GM23338 (cell line): ENCODE measurements at regions not wholly inside any gene's neighbourhood (a gene's known extent, or its start where the extent isn't known, plus 50 kb on each side); places are given as distances from the start of the nearest gene placed in this dataset.

Experiments used
- ATAC-seq: fragments of 200-7000 bp; cut with Tn5 transposase; 3 replicates; pipeline ENCODE4 v1.9.1; 2020
- DNase-seq: peaks from one replicate; pipeline ENCODE4 v3.0.0-alpha.2; 2015; ENCODE audit warnings: low spot score
- H2AFZ ChIP-seq: fragments of 200-600 bp; sonication (generic); 2 replicates; pipeline ENCODE4 v1.8.0; 2016; ENCODE audit warnings: antibody characterized with exemption, mild to moderate bottlenecking, moderate library complexity
- H3F3A ChIP-seq: fragments of 200-600 bp; sonication (generic); replicated peaks from 2 replicates; pipeline ENCODE4 v1.8.0; 2017; ENCODE audit warnings: antibody characterized with exemption, mixed run types, low read depth
- H3K27ac ChIP-seq: fragments of 200-600 bp; sonication (generic); 2 replicates; pipeline ENCODE4 v1.6.1; 2016; ENCODE audit warnings: low read depth
- H3K27me3 ChIP-seq: fragments of 200-600 bp; sonication (generic); 2 replicates; pipeline ENCODE4 v1.8.0; 2016; ENCODE audit warnings: mild to moderate bottlenecking, mixed run types, moderate library complexity; ENCODE audit not compliant: insufficient read depth
- H3K36me3 ChIP-seq: fragments of 200-600 bp; sonication (generic); 2 replicates; pipeline ENCODE4 v1.8.0; 2016; ENCODE audit warnings: mild to moderate bottlenecking; ENCODE audit not compliant: insufficient read depth
- H3K4me1 ChIP-seq: fragments of 200-600 bp; sonication (generic); 2 replicates; pipeline ENCODE4 v1.8.0; 2016; ENCODE audit warnings: mild to moderate bottlenecking, moderate library complexity; ENCODE audit not compliant: insufficient read depth
- H3K4me2 ChIP-seq: fragments of 200-600 bp; sonication (generic); 2 replicates; pipeline ENCODE4 v1.7.1; 2017; ENCODE audit warnings: mixed run types
- H3K4me3 ChIP-seq: fragments of 200-600 bp; sonication (generic); 2 replicates; pipeline ENCODE4 v1.6.1; 2016; ENCODE audit warnings: mixed run types
- H3K79me2 ChIP-seq: fragments of 200-600 bp; sonication (generic); replicated peaks from 2 replicates; pipeline ENCODE4 v1.8.0; 2017; ENCODE audit warnings: mild to moderate bottlenecking; ENCODE audit not compliant: insufficient read depth
- H3K9me2 ChIP-seq: fragments of 200-600 bp; sonication (generic); 2 replicates; pipeline ENCODE4 v1.8.0; 2017; ENCODE audit not compliant: insufficient read depth
- H4K20me1 ChIP-seq: fragments of 200-600 bp; sonication (generic); replicated peaks from 2 replicates; pipeline ENCODE4 v1.8.0; 2017; ENCODE audit warnings: mild to moderate bottlenecking; ENCODE audit not compliant: insufficient read depth
- H3K27ac Mint-ChIP-seq: 2 replicates; pipeline ENCODE4 v1.8.0; 2020; ENCODE audit warnings: inconsistent platforms, mild to moderate bottlenecking, moderate library complexity, mixed read lengths
- H3K27me3 Mint-ChIP-seq: 3 replicates; pipeline ENCODE4 v1.8.0; 2022; ENCODE audit warnings: low read depth, mild to moderate bottlenecking, moderate library complexity, mixed read lengths, inconsistent platforms; ENCODE audit not compliant: insufficient read depth, poor library complexity
- H3K36me3 Mint-ChIP-seq: 3 replicates; pipeline ENCODE4 v1.8.0; 2021; ENCODE audit warnings: low read depth, mild to moderate bottlenecking, inconsistent platforms, moderate library complexity, mixed read lengths
- H3K4me1 Mint-ChIP-seq: 3 replicates; pipeline ENCODE4 v1.8.0; 2020; ENCODE audit warnings: mild to moderate bottlenecking, inconsistent platforms, mixed read lengths
- H3K4me3 Mint-ChIP-seq: 3 replicates; pipeline ENCODE4 v1.8.0; 2021; ENCODE audit warnings: moderate library complexity, mild to moderate bottlenecking, inconsistent platforms, mixed read lengths
- H3K9me3 Mint-ChIP-seq: 3 replicates; pipeline ENCODE4 v1.8.0; 2020; ENCODE audit warnings: moderate library complexity, mild to moderate bottlenecking, inconsistent platforms, mixed read lengths
- ETS1 ChIP-seq: IDR thresholded peaks from 2 replicates; pipeline ENCODE4 v1.6.1; 2016; ENCODE audit warnings: antibody characterized with exemption
- EZH2 ChIP-seq: fragments of 200-600 bp; sonication (generic); IDR thresholded peaks from one replicate; pipeline ENCODE4 v1.8.0; 2017; ENCODE audit warnings: antibody characterized with exemption, mild to moderate bottlenecking, low read depth; ENCODE audit not compliant: unreplicated experiment
- NANOG ChIP-seq: IDR thresholded peaks from 2 replicates; pipeline ENCODE4 v1.6.1; 2016; ENCODE audit warnings: antibody characterized with exemption, borderline replicate concordance
- REST ChIP-seq: IDR thresholded peaks from one replicate; pipeline ENCODE4 v1.6.1; 2018; ENCODE audit warnings: antibody characterized with exemption; ENCODE audit not compliant: unreplicated experiment
- ZNF462 ChIP-seq: fragments of 250-450 bp; sonication (Bioruptor Pico); IDR thresholded peaks from 2 replicates; pipeline ENCODE4 v1.5.0; 2020; ENCODE audit warnings: mild to moderate bottlenecking, moderate library complexity

- H3K4me3 Mint-ChIP-seq = no peak overlapping the region
- H3K36me3 Mint-ChIP-seq = no peaks in the 10 kb centered on the region
- Histone ChIP-seq H3K27me3 (no peaks in the 10 kb centered on the region), H4K20me1 (no peaks in the 10 kb centered on the region), H2AFZ (no peak overlapping the region), H3K4me2 (no peak overlapping the region), H3K36me3 (no peaks in the 10 kb centered on the region), H3K4me1 (no peaks in the 10 kb centered on the region), H3F3A (no peaks in the 10 kb centered on the region), H3K9me2 (no peaks in the 10 kb centered on the region), H3K79me2 (no peaks in the 10 kb centered on the region), H3K4me3 (no peak overlapping the region), H3K27ac (no peak overlapping the region)
- no peak overlapping the region for H3K27ac Mint-ChIP-seq
- ATAC-seq (no peak), DNase-seq (no peak)
- H3K27me3 Mint-ChIP-seq = peaks cover 2% of the 10 kb centered on the region
- TF ChIP-seq ZNF462 (CRISPR knock-in tag) (no peak), NANOG (no peak), ETS1 (no peak)
- no peaks in the 10 kb centered on the region for H3K4me1 Mint-ChIP-seq
- H3K9me3 Mint-ChIP-seq = no peaks in the 10 kb centered on the region
These were observed 207.5 kb upstream of the NCAM1 start for GRCh38 chr11:112753706-112754105.

GRCh38 chr11:112759418-112759817 lies 201.8 kb upstream of the NCAM1 start:
- no peak for ATAC-seq
- Mint-ChIP-seq H3K36me3 (no peaks in the 10 kb centered on the region), H3K4me3 (no peak overlapping the region), H3K27ac (no peak overlapping the region), H3K9me3 (no peaks in the 10 kb centered on the region), H3K27me3 (peaks cover 9% of the 10 kb centered on the region), H3K4me1 (no peaks in the 10 kb centered on the region)
- Histone ChIP-seq H2AFZ (no peak overlapping the region), H4K20me1 (no peaks in the 10 kb centered on the region), H3K27ac (no peak overlapping the region), H3K9me2 (no peaks in the 10 kb centered on the region; the same call in none of the 2 replicates), H3F3A (no peaks in the 10 kb centered on the region), H3K4me1 (no peaks in the 10 kb centered on the region), H3K4me3 (no peak overlapping the region), H3K4me2 (no peak overlapping the region), H3K79me2 (no peaks in the 10 kb centered on the region), H3K27me3 (no peaks in the 10 kb centered on the region), H3K36me3 (no peaks in the 10 kb centered on the region)
- DNase-seq = no peak
- no peak for TF ChIP-seq REST
- TF ChIP-seq EZH2 = no peak
